Left lung (tissue), 4 donors: ENCODE measurements at regions not wholly inside any gene's neighbourhood (a gene's known extent, or its start where the extent isn't known, plus 50 kb on each side); places are given as distances from the start of the nearest gene placed in this dataset.

Experiments
- ATAC-seq: fragments of 200-7000 bp; cut with Tn5 transposase; one replicate; pipeline ENCODE4 v1.9.1; 2020; ENCODE audit warnings: moderate library complexity
- DNase-seq, 4 donors: peaks; one replicate each; pipeline ENCODE4 v3.0.0-alpha.2; 2013 to 2020
- H3K27ac ChIP-seq, 2 donors: fragments of 200-600 bp; sonication (generic) in 1 of 2; one replicate each; pipeline versions ENCODE4 v1.5.0 to v1.8.0; 2020 to 2021
- H3K27me3 ChIP-seq, 2 donors: fragments of 200-600 bp; sonication (generic) in 1 of 2; one replicate each; pipeline versions ENCODE4 v1.5.0 to v1.8.0; 2020 to 2021
- H3K36me3 ChIP-seq, 2 donors: fragments of 200-600 bp; sonication (generic) in 1 of 2; one replicate each; pipeline versions ENCODE4 v1.5.0 to v1.8.0; 2020 to 2021
- H3K4me1 ChIP-seq, 2 donors: fragments of 200-600 bp; one replicate each; pipeline ENCODE4 v1.8.0; 2021
- H3K4me3 ChIP-seq, 2 donors: fragments of 200-600 bp; sonication (generic) in 1 of 2; one replicate each; pipeline versions ENCODE4 v1.5.0 to v1.8.0; 2020 to 2021; ENCODE audit warnings: mild to moderate bottlenecking in 1 of 2
- H3K9me3 ChIP-seq, 2 donors: fragments of 200-600 bp; sonication (generic) in 1 of 2; one replicate each; pipeline versions ENCODE4 v1.5.0 to v1.8.0; 2020 to 2021
- intact Hi-C, 2 donors: fragments of 100-400 bp; cut with DNase I; formaldehyde crosslinking; loops; one replicate each; pipeline versions ENCODE4 v1.11.2 to v1.14.2; 2022
- TF ChIP-seq, protein P1 (sequence below), 2 donors: fragments of 200-600 bp; sonication (generic) in 1 of 2; IDR thresholded peaks; one replicate each; pipeline versions ENCODE4 v1.5.0 to v1.8.0; 2021; ENCODE audit warnings: antibody characterized with exemption in 2 of 2
- donor health status: DM: no; HTN: yes; CAD: no.
- donor health status: DM: no; HTN: no; CAD: no.

DNA sequence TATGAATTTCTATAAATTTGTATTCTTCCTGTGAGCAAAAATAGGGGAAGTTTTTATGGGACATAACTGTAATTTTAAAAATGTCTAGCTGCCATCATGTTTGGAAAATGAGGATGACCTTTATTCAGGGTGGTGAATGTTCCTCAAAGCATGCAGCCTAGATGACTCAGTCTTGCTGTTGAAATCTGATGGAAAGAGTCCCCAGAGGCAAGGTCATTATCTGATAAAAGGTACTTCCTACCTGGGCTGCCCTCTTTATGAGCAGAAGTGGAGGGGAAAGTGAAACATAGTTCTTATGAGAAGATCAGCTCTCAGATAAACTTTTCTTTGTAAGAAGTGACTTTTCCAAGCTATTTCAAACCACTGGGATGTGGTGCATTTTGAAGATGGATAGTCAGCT is 1144.7 kb upstream of the PIK3C3 start:
- Histone ChIP-seq H3K9me3 (no peaks in the 10 kb centered on the region), H3K27me3 (no peaks in the 10 kb centered on the region), H3K4me1 (no peaks in the 10 kb centered on the region), H3K27ac (no peak overlapping the region), H3K36me3 (no peaks in the 10 kb centered on the region), H3K4me3 (no peak overlapping the region)
- intact Hi-C loops: no loop called here
- no peak for DNase-seq
- no peak for ATAC-seq
- TF ChIP-seq, protein P1, sequence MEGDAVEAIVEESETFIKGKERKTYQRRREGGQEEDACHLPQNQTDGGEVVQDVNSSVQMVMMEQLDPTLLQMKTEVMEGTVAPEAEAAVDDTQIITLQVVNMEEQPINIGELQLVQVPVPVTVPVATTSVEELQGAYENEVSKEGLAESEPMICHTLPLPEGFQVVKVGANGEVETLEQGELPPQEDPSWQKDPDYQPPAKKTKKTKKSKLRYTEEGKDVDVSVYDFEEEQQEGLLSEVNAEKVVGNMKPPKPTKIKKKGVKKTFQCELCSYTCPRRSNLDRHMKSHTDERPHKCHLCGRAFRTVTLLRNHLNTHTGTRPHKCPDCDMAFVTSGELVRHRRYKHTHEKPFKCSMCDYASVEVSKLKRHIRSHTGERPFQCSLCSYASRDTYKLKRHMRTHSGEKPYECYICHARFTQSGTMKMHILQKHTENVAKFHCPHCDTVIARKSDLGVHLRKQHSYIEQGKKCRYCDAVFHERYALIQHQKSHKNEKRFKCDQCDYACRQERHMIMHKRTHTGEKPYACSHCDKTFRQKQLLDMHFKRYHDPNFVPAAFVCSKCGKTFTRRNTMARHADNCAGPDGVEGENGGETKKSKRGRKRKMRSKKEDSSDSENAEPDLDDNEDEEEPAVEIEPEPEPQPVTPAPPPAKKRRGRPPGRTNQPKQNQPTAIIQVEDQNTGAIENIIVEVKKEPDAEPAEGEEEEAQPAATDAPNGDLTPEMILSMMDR (IDR thresholded peaks at IDR 0.05): no peak

DNA sequence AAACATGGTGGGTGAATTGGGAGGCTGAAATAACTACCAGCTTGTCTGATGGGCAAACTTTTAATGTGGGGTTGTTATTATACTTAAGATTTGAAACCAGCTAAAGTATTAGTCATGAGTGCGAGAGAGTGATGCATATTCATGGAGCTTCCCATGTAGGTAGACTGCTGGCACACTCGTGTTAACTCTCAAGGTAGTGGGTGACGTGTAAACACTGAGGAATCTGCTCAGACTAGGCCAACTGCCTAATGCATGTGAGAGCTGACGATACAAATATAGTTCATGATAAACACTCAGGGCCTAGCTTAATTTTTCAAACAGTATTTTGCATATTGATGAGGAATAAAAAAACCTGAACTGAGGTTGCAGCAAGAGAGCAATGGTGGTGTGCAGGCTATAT is 1165.7 kb upstream of the PIK3C3 start:
- Histone ChIP-seq H3K27ac (no peak overlapping the region), H3K27me3 (no peaks in the 10 kb centered on the region), H3K4me3 (no peak overlapping the region), H3K36me3 (no peaks in the 10 kb centered on the region), H3K4me1 (no peaks in the 10 kb centered on the region), H3K9me3 (peaks cover 0 to 4% of the 10 kb centered on the region in 2 donors)
- DNase-seq (no peak), ATAC-seq (no peak)
- intact Hi-C loops: no loop called here
- TF ChIP-seq, protein P1 (IDR thresholded peaks at IDR 0.05): no peak

DNA sequence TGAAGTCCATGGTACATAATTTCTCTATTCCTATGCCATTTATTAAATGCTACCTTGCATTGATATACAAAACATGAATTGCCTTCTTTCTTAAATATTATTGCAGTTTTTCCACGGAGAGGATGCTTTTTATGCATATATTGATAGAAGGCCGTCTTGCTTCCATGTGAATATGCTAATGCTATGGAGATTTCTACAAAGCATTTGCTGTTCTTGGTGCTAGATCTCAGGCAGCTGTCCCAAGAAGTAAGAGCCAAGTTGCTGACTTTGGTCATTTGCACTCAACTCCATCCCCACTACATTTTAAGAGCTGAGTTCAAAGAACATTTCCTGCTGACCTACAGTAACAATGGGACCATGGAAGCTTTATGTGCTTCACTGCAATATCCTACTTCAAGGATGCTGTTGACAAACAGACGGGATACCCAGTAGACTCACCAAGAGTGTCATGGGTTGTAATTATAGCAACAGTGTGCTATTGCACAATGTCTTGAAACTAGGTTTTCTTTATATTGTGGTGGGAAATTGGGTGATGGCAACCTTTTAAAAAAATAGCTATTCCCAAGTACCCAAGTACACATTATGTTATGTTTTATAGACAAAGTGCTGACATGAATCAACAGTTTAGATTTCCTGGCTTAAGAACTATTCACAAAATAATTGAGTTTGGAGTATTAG is 1172.4 kb upstream of the PIK3C3 start:
- TF ChIP-seq, protein P1 (IDR thresholded peaks at IDR 0.05): no peak
- Histone ChIP-seq H3K27me3 (no peaks in the 10 kb centered on the region), H3K4me3 (no peak overlapping the region), H3K9me3 (no peaks in the 10 kb centered on the region), H3K27ac (no peak overlapping the region), H3K4me1 (no peaks in the 10 kb centered on the region), H3K36me3 (no peaks in the 10 kb centered on the region)
- no peak for DNase-seq
- intact Hi-C loops: no loop called here
- ATAC-seq: no peak

DNA sequence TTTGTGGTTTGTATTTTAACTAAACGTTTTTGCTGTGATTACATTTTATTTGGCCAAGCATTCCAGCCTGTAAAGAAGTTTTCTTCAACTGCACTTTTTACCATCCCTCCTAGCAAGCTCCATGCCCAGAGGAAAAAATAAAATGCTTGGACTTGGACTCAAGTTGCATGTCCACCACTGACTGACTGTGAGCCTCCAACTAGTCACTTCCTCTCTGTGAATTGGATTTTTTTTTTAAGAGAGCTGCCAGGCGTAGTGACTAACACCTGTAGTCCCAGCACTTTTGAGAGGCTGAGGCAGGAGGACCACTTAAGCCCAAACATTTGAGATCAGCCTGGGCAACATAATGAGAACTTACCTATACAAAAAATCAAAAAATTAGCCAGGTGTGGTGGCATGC is 1185.2 kb upstream of the PIK3C3 start:
- H3K27ac ChIP-seq: no peak overlapping the region
- TF ChIP-seq, protein P1 (IDR thresholded peaks at IDR 0.05): no peak
- ATAC-seq (no peak), DNase-seq (no peak)
- H3K36me3 ChIP-seq: no peaks in the 10 kb centered on the region
- no peaks in the 10 kb centered on the region for H3K4me1 ChIP-seq
- no peak overlapping the region for H3K4me3 ChIP-seq
- H3K27me3 ChIP-seq: no peaks in the 10 kb centered on the region
- H3K9me3 ChIP-seq: no peaks in the 10 kb centered on the region
- intact Hi-C loops: no loop called here

DNA sequence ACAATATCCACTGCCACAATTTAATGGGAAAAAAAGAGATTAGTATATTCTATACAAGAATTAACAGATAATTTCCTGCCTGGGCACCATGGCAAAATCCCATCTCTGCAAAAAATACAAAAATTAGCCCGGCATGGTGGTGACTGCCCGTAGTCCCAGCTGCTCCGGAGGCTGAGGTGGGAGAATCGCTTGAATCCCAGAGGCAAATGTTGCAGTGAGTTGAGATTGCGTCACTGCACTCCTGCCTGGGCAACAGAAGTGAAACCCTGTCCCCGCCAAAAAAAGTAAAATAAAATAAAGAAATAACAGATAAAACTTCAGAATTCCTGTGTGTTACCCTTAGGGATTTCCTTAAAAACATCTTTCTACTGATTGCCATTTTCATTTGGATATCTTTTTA is 1194.8 kb upstream of the PIK3C3 start:
- H3K9me3 ChIP-seq: no peaks in the 10 kb centered on the region
- intact Hi-C loops: no loop called here
- no peak overlapping the region for H3K4me3 ChIP-seq
- DNase-seq: no peak
- no peak for ATAC-seq
- TF ChIP-seq, protein P1 (IDR thresholded peaks at IDR 0.05): no peak
- H3K27ac ChIP-seq: no peak overlapping the region
- no peaks in the 10 kb centered on the region for H3K36me3 ChIP-seq
- no peaks in the 10 kb centered on the region for H3K4me1 ChIP-seq
- H3K27me3 ChIP-seq: no peaks in the 10 kb centered on the region
